NB4 (cell line): ENCODE measurements at regions not wholly inside any gene's neighbourhood (a gene's known extent, or its start where the extent isn't known, plus 50 kb on each side); places are given as distances from the start of the nearest gene placed in this dataset.

ENCODE experiments used
- DNase-seq: peaks from one replicate; pipeline ENCODE4 v3.0.0; 2010; ENCODE audit warnings: low read depth
- H3K4me3 ChIP-seq: one replicate; pipeline ENCODE4 v1.5.1; 2011; ENCODE audit warnings: mild to moderate bottlenecking, low read depth, low read length, moderate library complexity
- CTCF ChIP-seq: IDR thresholded peaks from one replicate; pipeline ENCODE4 v1.5.1; 2012; ENCODE audit warnings: low read depth, low read length
- MAX ChIP-seq: IDR thresholded peaks from 2 replicates; pipeline ENCODE4 v1.6.1; 2011; ENCODE audit warnings: low read depth, low read length
- MYC ChIP-seq: IDR thresholded peaks from 2 replicates; pipeline ENCODE4 v1.6.1; 2011; ENCODE audit warnings: low read depth, low read length
- POLR2A ChIP-seq: IDR thresholded peaks from 2 replicates; pipeline ENCODE4 v1.6.1; 2011; ENCODE audit warnings: mild to moderate bottlenecking; ENCODE audit not compliant: insufficient read length; ENCODE audit errors: extremely low read depth

- DNase-seq = no peak
- H3K4me3 ChIP-seq = no peak overlapping the region
- TF ChIP-seq CTCF (no peak), MAX (no peak), POLR2A (no peak), MYC (no peak)
Observed at GRCh38 chr4:141395919-141396318, 175.2 kb downstream of the ZNF330 start.

- no peak for TF ChIP-seq MAX
- TF ChIP-seq MYC = no peak
- TF ChIP-seq CTCF = no peak
- no peak for TF ChIP-seq POLR2A
- no peak for DNase-seq
- H3K4me3 ChIP-seq = no peak overlapping the region
Observed at GRCh38 chr4:141402712-141403111, 182.0 kb downstream of the ZNF330 start.

- no peak for DNase-seq
- H3K4me3 ChIP-seq = no peak overlapping the region
- TF ChIP-seq CTCF (no peak), MYC (no peak), MAX (no peak)
Observed at GRCh38 chr4:141403782-141404181, 183.1 kb downstream of the ZNF330 start.

GRCh38 chr4:141406237-141406636 is 185.5 kb downstream of the ZNF330 start:
- no peak for DNase-seq
- H3K4me3 ChIP-seq = no peak overlapping the region
- no peak for TF ChIP-seq POLR2A
- TF ChIP-seq MYC = no peak
- TF ChIP-seq CTCF = no peak
- no peak for TF ChIP-seq MAX

- TF ChIP-seq MYC (no peak), POLR2A (no peak), CTCF (no peak), MAX (no peak)
- H3K4me3 ChIP-seq = no peak overlapping the region
- DNase-seq = no peak
Observed at GRCh38 chr4:141409556-141409955, 188.9 kb downstream of the ZNF330 start.

- DNase-seq = no peak
- H3K4me3 ChIP-seq = no peak overlapping the region
- TF ChIP-seq MYC (no peak), CTCF (no peak), POLR2A (no peak), MAX (no peak)
Observed at GRCh38 chr4:141410839-141411238, 190.1 kb downstream of the ZNF330 start.
